ENCODE measurements at regions not wholly inside any gene's neighbourhood (a gene's known extent, or its start where the extent isn't known, plus 50 kb on each side); places are given as distances from the start of the nearest gene placed in this dataset.

DNA sequence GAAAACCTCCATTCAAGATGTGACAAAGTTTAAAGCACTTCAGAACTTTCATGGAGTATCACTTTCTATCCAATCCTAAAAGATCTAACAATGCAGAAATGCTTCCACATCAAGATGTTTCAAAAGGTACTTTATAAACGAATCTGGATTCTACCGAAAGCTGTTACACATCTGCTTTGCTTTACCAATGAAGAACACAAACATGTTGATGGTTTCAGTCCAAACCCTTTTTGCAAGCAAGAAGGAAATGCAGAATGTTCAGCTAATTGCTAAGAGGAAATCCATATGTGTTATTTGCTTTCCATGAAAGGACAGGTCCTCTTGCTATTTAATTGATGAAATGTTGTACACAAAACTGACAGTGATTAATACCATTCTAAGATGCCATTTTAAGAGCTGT, 419.6 kb downstream of the EFNA5 start:
- TF ChIP-seq, protein P1, sequence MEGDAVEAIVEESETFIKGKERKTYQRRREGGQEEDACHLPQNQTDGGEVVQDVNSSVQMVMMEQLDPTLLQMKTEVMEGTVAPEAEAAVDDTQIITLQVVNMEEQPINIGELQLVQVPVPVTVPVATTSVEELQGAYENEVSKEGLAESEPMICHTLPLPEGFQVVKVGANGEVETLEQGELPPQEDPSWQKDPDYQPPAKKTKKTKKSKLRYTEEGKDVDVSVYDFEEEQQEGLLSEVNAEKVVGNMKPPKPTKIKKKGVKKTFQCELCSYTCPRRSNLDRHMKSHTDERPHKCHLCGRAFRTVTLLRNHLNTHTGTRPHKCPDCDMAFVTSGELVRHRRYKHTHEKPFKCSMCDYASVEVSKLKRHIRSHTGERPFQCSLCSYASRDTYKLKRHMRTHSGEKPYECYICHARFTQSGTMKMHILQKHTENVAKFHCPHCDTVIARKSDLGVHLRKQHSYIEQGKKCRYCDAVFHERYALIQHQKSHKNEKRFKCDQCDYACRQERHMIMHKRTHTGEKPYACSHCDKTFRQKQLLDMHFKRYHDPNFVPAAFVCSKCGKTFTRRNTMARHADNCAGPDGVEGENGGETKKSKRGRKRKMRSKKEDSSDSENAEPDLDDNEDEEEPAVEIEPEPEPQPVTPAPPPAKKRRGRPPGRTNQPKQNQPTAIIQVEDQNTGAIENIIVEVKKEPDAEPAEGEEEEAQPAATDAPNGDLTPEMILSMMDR (optimal IDR thresholded peaks at IDR 0.05 in 1 of 3, IDR thresholded peaks at IDR 0.05 in 1 of 3, conservative IDR thresholded peaks at IDR 0.05 in 1 of 3; ENCODE audit: extremely low read depth in 1 of 3, insufficient read depth in 2 of 3, low read length in 3 of 3): no peak
- TF ChIP-seq EZH2 (IDR thresholded peaks at IDR 0.05; ENCODE audit: low read length): no peak
